Fibroblast of lung (primary cell): ENCODE measurements at regions not wholly inside any gene's neighbourhood (a gene's known extent, or its start where the extent isn't known, plus 50 kb on each side); places are given as distances from the start of the nearest gene placed in this dataset.

ENCODE experiments used
- CTCF ChIP-seq, 2 donors: IDR thresholded peaks in 1 of 2; conservative IDR thresholded peaks in 1 of 2; 1 replicate in 1 of 2; 2 replicates in 1 of 2; pipeline ENCODE4 v1.5.1; 2011 to 2012; ENCODE audit warnings: low read length in 2 of 2, control low read depth in 1 of 2, inconsistent platforms in 1 of 2, low read depth in 1 of 2, mild to moderate bottlenecking in 1 of 2
- EZH2 ChIP-seq: IDR thresholded peaks from 2 replicates; pipeline ENCODE4 v1.5.1; 2012; ENCODE audit warnings: low read length, control low read depth, mild to moderate bottlenecking; ENCODE audit errors: missing control alignments

- TF ChIP-seq CTCF (conservative IDR thresholded peaks at IDR 0.05 in 1 of 2, IDR thresholded peaks at IDR 0.05 in 1 of 2; ENCODE audit: low read depth in 1 of 2, low read length in 2 of 2) (no peak), EZH2 (no peak)
These were observed 125.9 kb upstream of the PROX1 start for GRCh38 chr1:213861841-213862240.
